SU-DHL-6 (cell line): ENCODE measurements at regions not wholly inside any gene's neighbourhood (a gene's known extent, or its start where the extent isn't known, plus 50 kb on each side); places are given as distances from the start of the nearest gene placed in this dataset.

ENCODE experiments used
- H2AFZ ChIP-seq: fragments of 200-600 bp; sonication (generic); 2 replicates; pipeline ENCODE4 v1.6.1; 2014; ENCODE audit warnings: low read depth, mild to moderate bottlenecking, moderate library complexity, mixed read lengths, antibody characterized with exemption, low read length; ENCODE audit not compliant: severe bottlenecking
- H3F3A ChIP-seq: fragments of 200-600 bp; shearing (Covaris generic); 2 replicates; pipeline ENCODE4 v1.6.0; 2016; ENCODE audit warnings: antibody characterized with exemption, mild to moderate bottlenecking; ENCODE audit not compliant: insufficient read depth
- H3K27ac ChIP-seq: fragments of 200-600 bp; sonication (generic); 2 replicates; pipeline ENCODE4 v1.5.1; 2016; ENCODE audit warnings: low read depth, mild to moderate bottlenecking, low read length, moderate library complexity, mixed read lengths
- H3K27me3 ChIP-seq: fragments of 200-600 bp; sonication (generic), shearing (Covaris generic); 2 replicates; pipeline ENCODE4 v1.6.0; 2014; ENCODE audit warnings: mild to moderate bottlenecking, low read length
- H3K36me3 ChIP-seq: fragments of 200-600 bp; sonication (generic); 2 replicates; pipeline ENCODE4 v1.6.1; 2014; ENCODE audit warnings: mild to moderate bottlenecking, low read length, mixed read lengths
- H3K4me2 ChIP-seq: fragments of 300-600, 200-600 bp; shearing (Covaris generic), sonication (generic); 2 replicates; pipeline ENCODE4 v1.6.0; 2014; ENCODE audit warnings: low read length, low read depth, mild to moderate bottlenecking; ENCODE audit not compliant: poor library complexity, severe bottlenecking
- H3K4me3 ChIP-seq: fragments of 200-600 bp; sonication (generic); 2 replicates; pipeline ENCODE4 v1.5.1; 2014; ENCODE audit warnings: antibody characterized with exemption, low read length, mild to moderate bottlenecking, mixed read lengths; ENCODE audit not compliant: insufficient read depth, poor library complexity, severe bottlenecking
- H3K79me2 ChIP-seq: fragments of 200-600 bp; sonication (generic); 2 replicates; pipeline ENCODE4 v1.6.1; 2014; ENCODE audit warnings: mild to moderate bottlenecking, low read length, moderate library complexity; ENCODE audit not compliant: insufficient read depth
- H3K9ac ChIP-seq: fragments of 200-600 bp; sonication (generic); 2 replicates; pipeline ENCODE4 v1.7.0; 2014; ENCODE audit warnings: mild to moderate bottlenecking, low read length
- H3K9me2 ChIP-seq: fragments of 200-600 bp; sonication (generic); replicated peaks from 2 replicates; pipeline ENCODE4 v1.6.1; 2014; ENCODE audit warnings: low read length; ENCODE audit not compliant: insufficient read depth
- H3K9me3 ChIP-seq: fragments of 200-600 bp; sonication (generic); 2 replicates; pipeline ENCODE4 v1.6.1; 2014; ENCODE audit warnings: low read length, mixed read lengths; ENCODE audit not compliant: insufficient read depth
- H4K20me1 ChIP-seq: fragments of 200-600 bp; sonication (generic); 2 replicates; pipeline ENCODE4 v1.6.1; 2014; ENCODE audit warnings: low read depth, mild to moderate bottlenecking, antibody characterized with exemption, low read length, moderate library complexity, mixed read lengths
- EZH2phosphoT487 ChIP-seq: fragments of 200-600 bp; sonication (generic), shearing (Covaris generic); conservative IDR thresholded peaks from 2 replicates; pipeline ENCODE4 v1.6.1; 2018; ENCODE audit warnings: mild to moderate bottlenecking, antibody characterized with exemption, low read length, moderate library complexity, mixed read lengths
- TF ChIP-seq, protein P1 (sequence below): fragments of 200-600 bp; sonication (generic); IDR thresholded peaks from one replicate; pipeline ENCODE4 v1.5.1; 2017; ENCODE audit warnings: antibody characterized with exemption, mild to moderate bottlenecking, low read length, moderate library complexity; ENCODE audit not compliant: insufficient read depth, poor library complexity, severe bottlenecking

DNA sequence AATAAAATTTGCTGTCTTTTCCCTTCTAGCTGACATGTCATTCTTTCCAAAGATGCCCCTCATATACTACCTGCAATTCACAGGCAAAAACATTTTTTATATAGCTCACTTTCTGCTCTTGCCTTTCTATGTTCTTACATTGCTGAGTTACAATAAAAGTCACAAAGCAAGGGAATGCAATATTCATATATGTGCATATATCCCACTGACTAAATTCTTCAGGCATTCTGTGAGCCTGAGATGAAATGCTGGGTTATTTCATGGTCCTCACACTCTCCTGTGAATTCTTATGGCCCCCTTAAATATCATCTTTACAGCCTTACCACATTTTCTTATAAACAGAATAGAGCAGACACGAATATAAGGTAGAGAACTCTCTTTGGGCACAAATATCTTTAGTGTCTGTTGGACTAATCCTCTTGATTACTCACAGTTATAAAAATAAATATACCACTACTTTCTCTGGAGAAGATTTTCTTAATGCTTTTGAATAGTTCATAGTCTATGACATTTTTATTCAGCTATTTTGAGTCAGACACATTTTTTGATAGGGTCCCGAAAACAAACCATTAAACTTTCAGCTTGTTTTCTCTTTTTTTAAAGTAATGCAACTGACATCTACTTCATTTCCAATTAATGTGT, 84.1 kb upstream of the H2AZ1 start:
- Histone ChIP-seq H3K9me3 (no peaks in the 10 kb centered on the region), H3K79me2 (no peaks in the 10 kb centered on the region)

DNA sequence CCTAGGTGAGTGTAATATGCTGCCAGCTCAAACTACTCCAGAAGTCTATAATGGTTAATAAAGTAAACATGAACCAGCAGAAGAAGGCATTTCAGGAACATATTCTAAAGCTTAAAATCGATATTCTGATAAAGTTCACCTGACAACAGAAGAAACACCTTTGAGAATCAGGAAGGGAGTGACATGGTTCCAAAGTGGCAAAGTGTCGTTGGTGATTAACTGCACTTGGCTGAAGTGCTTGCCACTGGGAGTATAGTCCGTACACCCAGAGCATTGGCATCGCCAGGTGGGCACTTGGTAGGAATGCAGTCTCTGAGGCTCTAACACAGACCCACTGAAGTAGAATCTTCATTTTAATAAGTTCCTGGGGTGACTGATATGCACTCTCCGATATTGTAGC, 76.0 kb upstream of the H2AZ1 start:
- TF ChIP-seq EZH2phosphoT487 = no peak
- TF ChIP-seq, protein P1, sequence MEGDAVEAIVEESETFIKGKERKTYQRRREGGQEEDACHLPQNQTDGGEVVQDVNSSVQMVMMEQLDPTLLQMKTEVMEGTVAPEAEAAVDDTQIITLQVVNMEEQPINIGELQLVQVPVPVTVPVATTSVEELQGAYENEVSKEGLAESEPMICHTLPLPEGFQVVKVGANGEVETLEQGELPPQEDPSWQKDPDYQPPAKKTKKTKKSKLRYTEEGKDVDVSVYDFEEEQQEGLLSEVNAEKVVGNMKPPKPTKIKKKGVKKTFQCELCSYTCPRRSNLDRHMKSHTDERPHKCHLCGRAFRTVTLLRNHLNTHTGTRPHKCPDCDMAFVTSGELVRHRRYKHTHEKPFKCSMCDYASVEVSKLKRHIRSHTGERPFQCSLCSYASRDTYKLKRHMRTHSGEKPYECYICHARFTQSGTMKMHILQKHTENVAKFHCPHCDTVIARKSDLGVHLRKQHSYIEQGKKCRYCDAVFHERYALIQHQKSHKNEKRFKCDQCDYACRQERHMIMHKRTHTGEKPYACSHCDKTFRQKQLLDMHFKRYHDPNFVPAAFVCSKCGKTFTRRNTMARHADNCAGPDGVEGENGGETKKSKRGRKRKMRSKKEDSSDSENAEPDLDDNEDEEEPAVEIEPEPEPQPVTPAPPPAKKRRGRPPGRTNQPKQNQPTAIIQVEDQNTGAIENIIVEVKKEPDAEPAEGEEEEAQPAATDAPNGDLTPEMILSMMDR = no peak
- Histone ChIP-seq H3K27me3 (no peaks in the 10 kb centered on the region), H3K4me3 (no peak overlapping the region), H3K27ac (no peak overlapping the region), H4K20me1 (no peaks in the 10 kb centered on the region), H3K9me3 (no peaks in the 10 kb centered on the region), H3F3A (no peaks in the 10 kb centered on the region), H2AFZ (no peak overlapping the region), H3K36me3 (no peaks in the 10 kb centered on the region), H3K9me2 (no peaks in the 10 kb centered on the region), H3K9ac (no peak overlapping the region), H3K79me2 (no peaks in the 10 kb centered on the region), H3K4me2 (no peak overlapping the region)

More for the DNA sequence above, 84.1 kb upstream of the H2AZ1 start:
- Histone ChIP-seq H3K9ac (no peak overlapping the region), H2AFZ (no peak overlapping the region), H3K4me3 (no peak overlapping the region), H3K4me2 (no peak overlapping the region), H3K9me2 (no peaks in the 10 kb centered on the region), H3K36me3 (no peaks in the 10 kb centered on the region), H3K27ac (no peak overlapping the region), H3F3A (no peaks in the 10 kb centered on the region), H4K20me1 (no peaks in the 10 kb centered on the region), H3K27me3 (no peaks in the 10 kb centered on the region)
- no peak for TF ChIP-seq EZH2phosphoT487
- TF ChIP-seq, protein P1 = no peak

DNA sequence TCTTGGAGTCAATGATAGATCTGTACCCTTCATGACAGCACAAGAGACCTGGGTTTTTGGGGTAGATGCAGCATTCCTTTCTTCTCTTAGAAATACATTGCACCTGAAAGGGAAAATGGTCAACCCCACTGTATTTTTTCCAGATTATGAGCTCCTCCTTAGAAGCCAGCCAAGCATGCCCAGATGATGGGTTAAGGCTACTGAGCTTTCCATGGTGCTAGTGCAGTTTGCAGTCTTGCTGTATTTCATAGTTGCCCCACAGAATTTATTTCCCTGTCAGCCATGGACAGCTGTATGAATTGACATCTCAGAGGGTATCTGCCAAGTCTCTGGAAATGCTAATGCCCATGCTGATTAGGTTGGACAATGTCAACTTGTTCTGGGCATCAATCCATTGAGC, 73.7 kb upstream of the H2AZ1 start:
- no peak for TF ChIP-seq EZH2phosphoT487
- TF ChIP-seq, protein P1 = no peak
- Histone ChIP-seq H3F3A (no peaks in the 10 kb centered on the region), H3K36me3 (no peaks in the 10 kb centered on the region), H3K9me2 (no peaks in the 10 kb centered on the region), H3K27me3 (no peaks in the 10 kb centered on the region), H3K4me3 (no peak overlapping the region), H3K79me2 (no peaks in the 10 kb centered on the region), H3K9ac (no peak overlapping the region), H3K9me3 (no peaks in the 10 kb centered on the region), H4K20me1 (no peaks in the 10 kb centered on the region), H2AFZ (no peak overlapping the region), H3K27ac (no peak overlapping the region), H3K4me2 (no peak overlapping the region)
